ENCODE measurements at regions not wholly inside any gene's neighbourhood (a gene's known extent, or its start where the extent isn't known, plus 50 kb on each side); places are given as distances from the start of the nearest gene placed in this dataset.

- no peaks in the 10 kb centered on the region for H3K4me1 ChIP-seq (ENCODE audit: insufficient read depth, poor library complexity, severe bottlenecking)
- H3K36me3 ChIP-seq (ENCODE audit: low read depth): no peaks in the 10 kb centered on the region
- H3K27ac ChIP-seq (ENCODE audit: poor library complexity, severe bottlenecking): no peak overlapping the region
- no peaks in the 10 kb centered on the region for H3K27me3 ChIP-seq (ENCODE audit: insufficient read depth, poor library complexity, severe bottlenecking)
- TF ChIP-seq, protein P1, sequence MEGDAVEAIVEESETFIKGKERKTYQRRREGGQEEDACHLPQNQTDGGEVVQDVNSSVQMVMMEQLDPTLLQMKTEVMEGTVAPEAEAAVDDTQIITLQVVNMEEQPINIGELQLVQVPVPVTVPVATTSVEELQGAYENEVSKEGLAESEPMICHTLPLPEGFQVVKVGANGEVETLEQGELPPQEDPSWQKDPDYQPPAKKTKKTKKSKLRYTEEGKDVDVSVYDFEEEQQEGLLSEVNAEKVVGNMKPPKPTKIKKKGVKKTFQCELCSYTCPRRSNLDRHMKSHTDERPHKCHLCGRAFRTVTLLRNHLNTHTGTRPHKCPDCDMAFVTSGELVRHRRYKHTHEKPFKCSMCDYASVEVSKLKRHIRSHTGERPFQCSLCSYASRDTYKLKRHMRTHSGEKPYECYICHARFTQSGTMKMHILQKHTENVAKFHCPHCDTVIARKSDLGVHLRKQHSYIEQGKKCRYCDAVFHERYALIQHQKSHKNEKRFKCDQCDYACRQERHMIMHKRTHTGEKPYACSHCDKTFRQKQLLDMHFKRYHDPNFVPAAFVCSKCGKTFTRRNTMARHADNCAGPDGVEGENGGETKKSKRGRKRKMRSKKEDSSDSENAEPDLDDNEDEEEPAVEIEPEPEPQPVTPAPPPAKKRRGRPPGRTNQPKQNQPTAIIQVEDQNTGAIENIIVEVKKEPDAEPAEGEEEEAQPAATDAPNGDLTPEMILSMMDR (IDR thresholded peaks at IDR 0.05; ENCODE audit: poor library complexity, severe bottlenecking): no peak
- H3K9me3 ChIP-seq (ENCODE audit: severe bottlenecking): no peaks in the 10 kb centered on the region
- H3K4me3 ChIP-seq (ENCODE audit: severe bottlenecking): no peak overlapping the region
- DNase-seq (ENCODE audit: low spot score): no peak
- no peak for ATAC-seq (ENCODE audit: low read depth)
Measured at GRCh38 chr7:41467596-41467995, 235.3 kb downstream of the INHBA start.

DNA sequence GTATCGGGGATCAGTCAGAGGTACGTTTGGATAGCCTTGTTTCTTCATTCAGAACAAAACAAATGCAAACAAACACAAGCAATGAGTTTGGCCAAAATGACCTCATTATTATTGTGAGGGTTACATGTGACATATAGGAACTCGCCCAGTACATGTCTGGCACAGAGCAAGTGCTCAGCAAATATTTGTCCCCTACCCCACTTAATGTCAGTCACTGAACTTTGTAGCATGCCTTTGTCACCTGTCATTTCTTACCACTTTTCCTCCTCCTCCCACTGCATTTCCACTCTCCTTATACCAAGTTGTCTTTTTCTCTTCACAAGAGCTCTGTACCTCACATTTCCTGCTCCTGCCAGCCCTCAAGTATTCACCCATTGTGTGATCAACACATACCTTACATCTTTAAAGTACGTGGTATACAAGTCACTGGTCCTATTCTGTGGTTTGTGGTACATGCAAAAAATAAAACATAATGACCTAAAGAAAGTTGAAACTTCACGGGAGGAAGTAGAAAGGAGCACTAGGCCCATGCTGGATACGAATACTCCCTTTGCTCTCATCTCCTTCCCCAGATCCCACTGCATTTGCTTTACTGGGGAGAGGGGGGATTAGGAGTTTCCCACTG, 236.0 kb downstream of the INHBA start:
- TF ChIP-seq, protein P1 (IDR thresholded peaks at IDR 0.05; ENCODE audit: poor library complexity, severe bottlenecking): no peak
- Histone ChIP-seq H3K36me3 (ENCODE audit: low read depth) (no peaks in the 10 kb centered on the region), H3K27me3 (ENCODE audit: insufficient read depth, poor library complexity, severe bottlenecking) (no peaks in the 10 kb centered on the region), H3K4me3 (ENCODE audit: severe bottlenecking) (no peak overlapping the region), H3K27ac (ENCODE audit: poor library complexity, severe bottlenecking) (no peak overlapping the region), H3K9me3 (ENCODE audit: severe bottlenecking) (no peaks in the 10 kb centered on the region), H3K4me1 (ENCODE audit: insufficient read depth, poor library complexity, severe bottlenecking) (no peaks in the 10 kb centered on the region)
- DNase-seq (ENCODE audit: low spot score) (no peak), ATAC-seq (ENCODE audit: low read depth) (no peak)

DNA sequence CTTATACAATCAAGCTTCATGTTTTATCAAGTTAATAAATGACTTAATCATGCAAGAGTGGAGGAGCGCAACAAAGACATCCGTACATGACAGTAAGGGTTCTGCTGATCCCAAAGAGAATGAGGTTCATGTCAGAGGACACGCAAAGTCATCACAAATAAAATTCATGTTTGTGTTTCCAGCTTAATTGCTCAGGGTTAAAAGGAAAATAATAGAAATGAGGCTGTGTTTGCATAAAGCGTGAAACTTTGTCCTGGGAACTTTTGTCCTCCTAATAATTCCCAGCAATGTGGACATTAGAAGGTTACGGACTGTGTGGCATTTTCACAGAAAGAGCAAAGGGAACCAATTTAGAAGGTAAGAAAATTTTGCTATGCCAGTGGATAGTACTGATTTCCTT, 237.3 kb downstream of the INHBA start:
- Histone ChIP-seq H3K36me3 (ENCODE audit: low read depth) (no peaks in the 10 kb centered on the region), H3K4me1 (ENCODE audit: insufficient read depth, poor library complexity, severe bottlenecking) (no peaks in the 10 kb centered on the region), H3K27me3 (ENCODE audit: insufficient read depth, poor library complexity, severe bottlenecking) (no peaks in the 10 kb centered on the region), H3K4me3 (ENCODE audit: severe bottlenecking) (no peak overlapping the region), H3K27ac (ENCODE audit: poor library complexity, severe bottlenecking) (no peak overlapping the region), H3K9me3 (ENCODE audit: severe bottlenecking) (no peaks in the 10 kb centered on the region)
- no peak for ATAC-seq (ENCODE audit: low read depth)
- DNase-seq (ENCODE audit: low spot score): no peak
- TF ChIP-seq, protein P1 (IDR thresholded peaks at IDR 0.05; ENCODE audit: poor library complexity, severe bottlenecking): no peak

DNA sequence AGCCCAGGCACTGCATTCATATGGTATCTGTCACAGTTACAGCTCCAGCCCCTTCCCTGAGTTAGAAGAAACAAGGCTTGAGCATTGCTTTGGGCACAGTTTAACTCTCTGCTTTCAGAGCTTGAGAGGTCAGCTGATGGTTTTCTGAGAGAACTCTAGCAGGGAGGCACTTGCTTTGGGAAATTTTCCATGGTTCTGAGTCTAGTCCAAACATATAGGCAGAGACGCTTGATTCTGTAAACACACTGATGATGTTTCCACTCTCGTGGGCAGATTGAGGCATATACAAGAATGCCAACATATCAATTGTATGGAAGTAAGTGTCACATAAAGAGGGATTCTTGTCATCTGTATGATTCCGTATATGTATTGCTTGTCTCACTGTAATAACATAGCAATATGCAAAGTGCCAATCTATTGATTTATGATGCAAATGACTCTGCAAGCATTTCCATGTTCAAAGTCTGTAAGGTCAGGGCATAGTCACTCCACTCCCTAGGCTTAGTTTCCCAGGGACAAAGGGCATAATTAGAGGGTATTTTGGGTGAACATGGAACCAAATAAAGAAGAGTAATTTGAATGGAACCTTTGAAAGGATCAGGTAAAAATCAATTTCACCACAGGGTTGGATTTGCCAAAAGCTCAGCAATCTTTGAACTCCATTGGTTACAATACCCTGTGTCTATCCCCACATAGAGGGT, 239.0 kb downstream of the INHBA start:
- TF ChIP-seq, protein P1 (IDR thresholded peaks at IDR 0.05; ENCODE audit: poor library complexity, severe bottlenecking): no peak
- ATAC-seq (ENCODE audit: low read depth) (no peak), DNase-seq (ENCODE audit: low spot score) (no peak)
- no peaks in the 10 kb centered on the region for H3K9me3 ChIP-seq (ENCODE audit: severe bottlenecking)
- H3K36me3 ChIP-seq (ENCODE audit: low read depth): no peaks in the 10 kb centered on the region
- H3K4me1 ChIP-seq (ENCODE audit: insufficient read depth, poor library complexity, severe bottlenecking): no peaks in the 10 kb centered on the region
- H3K27ac ChIP-seq (ENCODE audit: poor library complexity, severe bottlenecking): no peak overlapping the region
- H3K4me3 ChIP-seq (ENCODE audit: severe bottlenecking): no peak overlapping the region
- H3K27me3 ChIP-seq (ENCODE audit: insufficient read depth, poor library complexity, severe bottlenecking): no peaks in the 10 kb centered on the region
